NOMO-1 treated with DMSO at 0.1 percent for 48 hours (cell line): ENCODE measurements at regions not wholly inside any gene's neighbourhood (a gene's known extent, or its start where the extent isn't known, plus 50 kb on each side); places are given as distances from the start of the nearest gene placed in this dataset.
"Not testable (repeated sequence)": the region's sequence is repeated elsewhere in the genome, so short reads cannot be mapped to it uniquely, and the experiment has no call there.

Experiments used
- DNase-seq: peaks from one replicate; lab custom pipeline; 2025; ENCODE audit not compliant: unreplicated experiment; lab: John Stamatoyannopoulos, UW

GRCh38 chr18:38284972-38285371 lies 719.4 kb upstream of the CELF4 start:
- DNase-seq: no peak

- DNase-seq: no peak
These were observed 697.5 kb upstream of the CELF4 start for GRCh38 chr18:38263066-38263465.

DNA sequence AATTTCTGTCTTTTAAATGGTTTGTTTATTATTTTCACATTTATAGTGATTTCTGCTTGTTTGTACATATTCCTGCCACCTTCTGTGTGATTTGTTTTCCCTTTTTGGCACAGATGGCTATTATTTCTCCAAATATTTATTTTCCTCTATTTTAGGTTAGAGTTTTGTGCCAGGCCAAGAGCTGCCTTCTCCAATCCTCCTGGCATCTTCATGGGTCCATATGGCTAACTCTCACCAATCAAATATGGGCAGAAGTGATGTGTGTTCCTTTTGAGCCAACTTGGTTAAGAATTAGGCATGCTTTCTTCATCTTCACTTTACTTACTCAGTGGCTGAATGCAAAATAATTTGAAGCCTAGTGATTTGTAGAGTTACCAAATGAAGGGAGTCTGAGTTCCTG lies 697.1 kb upstream of the CELF4 start:
- no peak for DNase-seq

DNA sequence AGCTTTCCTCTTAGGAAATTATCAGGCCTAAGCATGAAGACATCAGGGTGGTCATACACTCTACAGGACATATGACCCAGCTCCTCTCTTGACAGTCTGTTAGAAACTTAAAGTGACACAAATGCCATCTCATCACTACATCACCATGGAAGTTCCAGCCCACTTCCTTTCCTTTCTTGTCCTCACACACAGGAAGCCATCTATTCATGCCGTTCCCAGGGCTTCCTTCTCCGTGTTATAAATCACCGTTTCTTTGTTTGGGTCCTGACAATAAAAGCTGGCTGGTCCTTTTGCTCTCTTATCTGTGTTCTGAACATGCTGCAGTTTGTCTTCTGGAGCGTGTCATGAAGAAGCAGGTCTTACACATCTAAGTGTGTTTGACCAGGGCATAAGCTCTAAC lies 692.1 kb upstream of the CELF4 start:
- no peak for DNase-seq

- DNase-seq: no peak
These were observed 690.8 kb upstream of the CELF4 start for GRCh38 chr18:38256366-38256765.

GRCh38 chr18:38250971-38251370 lies 685.4 kb upstream of the CELF4 start:
- DNase-seq: no peak

DNA sequence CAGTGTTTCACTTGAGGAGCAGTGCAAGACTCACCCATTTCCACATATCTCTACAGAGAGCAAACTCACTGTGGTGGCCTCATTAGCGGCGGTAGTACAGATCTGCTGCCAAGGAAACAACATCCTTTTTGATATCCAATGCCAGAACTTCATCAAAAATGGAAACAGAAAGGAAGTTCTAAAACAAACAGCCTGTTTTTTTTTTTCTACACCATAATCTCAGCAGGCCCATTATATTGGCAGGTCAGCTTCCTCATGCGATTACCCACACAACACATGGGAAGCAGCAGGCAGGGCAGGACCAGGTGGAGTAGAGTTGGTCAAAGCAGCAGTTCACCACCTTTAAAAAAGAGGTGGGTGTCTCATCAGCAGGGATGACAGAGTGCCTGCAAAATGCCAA lies 678.9 kb upstream of the CELF4 start:
- DNase-seq: no peak

DNA sequence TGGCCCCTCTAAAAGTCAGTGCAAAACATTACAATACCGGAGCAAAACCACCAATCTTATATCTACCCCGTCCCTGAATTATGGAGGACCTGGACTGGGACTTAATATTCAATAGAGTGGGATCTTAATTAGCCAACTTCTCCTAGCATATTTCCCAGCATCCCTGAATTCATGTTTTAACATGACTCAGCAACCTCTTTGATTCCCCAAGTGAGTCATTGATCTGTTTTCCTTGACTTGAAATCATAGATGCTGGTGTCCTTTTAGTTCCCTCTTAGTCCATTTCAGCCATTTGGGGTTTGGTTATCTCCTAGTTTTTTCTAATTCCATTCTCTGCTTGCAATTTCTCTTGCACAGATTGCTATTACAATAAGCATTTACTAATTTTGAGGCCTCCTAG lies 677.7 kb upstream of the CELF4 start:
- no peak for DNase-seq

DNA sequence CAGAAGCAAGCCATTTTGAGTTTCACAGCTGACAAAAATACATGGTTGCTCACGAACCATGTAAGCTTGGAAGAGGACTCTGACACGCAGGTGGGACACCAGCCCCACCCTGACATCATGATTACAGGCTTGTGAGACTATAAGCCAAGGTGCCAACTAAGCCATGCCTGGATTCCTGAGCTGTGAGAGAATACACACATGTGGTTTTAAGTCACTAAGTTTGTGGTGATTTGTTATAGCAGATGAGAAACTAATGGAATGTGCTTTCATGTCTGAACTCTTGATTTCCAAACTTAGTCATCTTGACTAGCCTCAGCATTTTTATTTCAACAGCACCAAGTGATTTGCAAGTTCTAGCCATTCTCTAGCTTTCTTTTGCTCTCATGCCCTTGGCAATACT lies 676.1 kb upstream of the CELF4 start:
- DNase-seq: no peak

DNA sequence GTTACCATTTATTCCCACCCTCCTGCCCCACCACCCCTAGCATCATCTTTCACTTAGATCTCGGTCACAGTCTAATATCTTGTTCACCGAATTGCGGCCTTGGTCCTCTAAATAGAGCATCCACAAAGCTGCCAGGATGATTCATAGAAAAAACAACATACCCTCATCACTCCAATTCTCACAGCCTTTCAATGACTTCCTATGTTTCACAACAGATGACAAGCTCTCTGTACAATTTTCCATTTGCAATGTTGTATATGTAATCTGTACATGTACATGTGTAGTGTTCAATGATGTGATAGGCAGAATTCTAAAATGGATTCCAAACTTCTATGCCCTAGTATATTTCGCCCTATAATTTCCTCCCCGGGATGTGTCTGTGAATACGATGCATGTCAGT lies 675.6 kb upstream of the CELF4 start:
- DNase-seq: no peak

DNA sequence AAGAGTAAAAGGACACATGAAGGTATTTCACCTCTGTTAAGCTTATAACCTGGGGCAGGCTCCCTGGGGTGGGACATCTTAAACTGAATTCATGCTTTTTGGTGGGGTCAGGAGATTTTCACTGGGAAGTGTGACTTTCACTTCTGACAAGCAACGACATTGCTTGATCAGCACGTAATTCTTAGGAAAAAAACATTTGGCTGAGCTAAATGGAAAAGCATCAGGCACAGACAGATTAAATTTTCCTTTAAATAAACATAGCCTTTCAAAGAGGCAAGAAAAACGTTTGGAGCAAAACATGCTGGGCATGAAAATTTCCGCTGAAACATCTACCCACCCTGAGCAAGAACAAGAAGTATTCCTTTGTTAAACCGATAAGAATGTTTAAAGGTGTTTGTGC lies 674.0 kb upstream of the CELF4 start:
- no peak for DNase-seq

DNA sequence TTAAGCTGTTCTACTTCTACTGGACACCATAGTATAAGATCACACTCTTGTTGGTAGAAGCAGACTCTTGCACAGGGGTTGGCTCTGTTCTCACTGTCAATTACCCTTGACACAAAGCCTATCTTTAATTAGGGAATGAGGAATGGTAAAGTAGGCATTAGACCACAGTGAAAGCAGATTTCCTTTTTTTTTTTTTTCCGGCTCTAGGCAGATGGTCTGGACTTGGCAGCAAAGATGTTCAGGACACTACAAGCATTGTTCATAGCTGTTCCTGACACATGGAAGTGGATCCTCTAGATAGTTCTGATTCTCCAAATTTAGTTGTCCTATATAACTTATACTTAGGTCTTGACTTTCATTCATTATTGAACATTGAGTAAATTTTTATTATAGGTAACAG lies 672.2 kb upstream of the CELF4 start:
- DNase-seq: no peak

DNA sequence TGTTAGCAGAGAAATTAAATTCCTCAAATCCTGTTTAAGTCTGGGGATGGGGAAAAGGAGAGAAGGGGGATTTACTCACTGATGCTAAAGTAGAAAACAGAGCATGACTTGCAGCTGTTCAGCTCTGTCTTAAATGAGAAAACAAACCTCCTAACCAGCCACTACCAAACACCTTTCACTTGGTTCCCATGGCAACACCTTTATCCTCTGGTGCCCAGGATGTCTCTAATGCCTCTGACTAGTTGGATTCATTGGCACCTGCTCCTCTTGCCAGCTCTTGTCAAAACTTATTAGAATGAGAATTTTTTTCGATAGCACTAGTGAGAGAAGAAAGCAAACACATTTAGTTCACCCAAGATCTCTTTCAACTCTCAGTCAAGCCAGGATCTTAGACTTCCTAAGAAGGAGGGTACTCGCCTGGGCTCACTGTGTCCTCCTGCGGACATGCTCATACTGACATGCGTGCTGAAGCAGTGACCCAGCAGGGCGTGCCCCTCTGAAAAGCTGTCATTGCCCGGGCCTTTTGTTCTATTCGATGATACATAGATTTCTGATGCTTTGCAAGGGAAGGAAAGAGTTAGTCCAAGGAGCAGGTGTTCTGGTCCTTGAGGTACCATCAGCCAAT lies 656.0 kb upstream of the CELF4 start:
- no peak for DNase-seq

- no peak for DNase-seq
These were observed 633.4 kb upstream of the CELF4 start for GRCh38 chr18:38198956-38199355.

- no peak for DNase-seq
These were observed 632.9 kb upstream of the CELF4 start for GRCh38 chr18:38198526-38198925.

GRCh38 chr18:38186491-38186890 lies 620.9 kb upstream of the CELF4 start:
- DNase-seq: no peak

DNA sequence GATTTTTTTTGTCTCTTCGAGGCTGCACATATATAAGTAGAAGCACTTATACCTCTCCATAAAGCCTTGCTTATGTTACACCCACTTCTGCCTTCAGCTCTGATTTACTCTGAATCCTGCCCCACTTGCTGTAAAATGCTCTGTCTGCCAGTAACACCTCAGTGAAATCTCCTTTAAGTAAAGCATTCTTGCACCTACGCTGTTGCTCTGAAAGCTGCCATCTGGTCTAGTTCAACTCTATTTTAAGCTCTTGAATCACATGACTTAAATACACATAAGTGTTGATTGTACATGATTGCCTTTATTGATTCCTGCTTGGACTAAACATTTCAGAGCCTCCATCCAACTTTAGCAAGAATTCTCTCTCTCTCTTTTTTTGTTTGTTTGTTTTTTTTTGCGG lies 609.0 kb upstream of the CELF4 start:
- no peak for DNase-seq

DNA sequence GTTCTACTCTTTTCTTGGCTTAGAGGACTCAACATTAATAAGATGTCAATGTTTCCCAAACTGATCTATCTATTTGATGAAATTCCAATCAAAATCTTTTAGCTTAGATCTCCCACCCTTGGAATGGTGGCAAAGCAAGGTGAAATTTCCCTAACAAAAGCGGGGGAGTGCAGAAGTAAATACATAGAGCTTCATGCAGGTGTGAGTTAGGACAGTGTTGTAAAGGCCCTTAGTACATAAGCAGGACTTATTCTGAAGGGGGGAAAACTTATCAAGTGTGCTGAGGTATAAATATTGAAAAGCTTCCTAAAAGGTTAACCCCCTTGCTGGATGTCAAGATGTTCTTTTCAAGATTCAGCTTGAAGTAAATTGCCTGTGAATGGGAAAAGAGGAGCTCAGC lies 608.6 kb upstream of the CELF4 start:
- DNase-seq: no peak

- no peak for DNase-seq
These were observed 605.2 kb upstream of the CELF4 start for GRCh38 chr18:38170845-38171244.

DNA sequence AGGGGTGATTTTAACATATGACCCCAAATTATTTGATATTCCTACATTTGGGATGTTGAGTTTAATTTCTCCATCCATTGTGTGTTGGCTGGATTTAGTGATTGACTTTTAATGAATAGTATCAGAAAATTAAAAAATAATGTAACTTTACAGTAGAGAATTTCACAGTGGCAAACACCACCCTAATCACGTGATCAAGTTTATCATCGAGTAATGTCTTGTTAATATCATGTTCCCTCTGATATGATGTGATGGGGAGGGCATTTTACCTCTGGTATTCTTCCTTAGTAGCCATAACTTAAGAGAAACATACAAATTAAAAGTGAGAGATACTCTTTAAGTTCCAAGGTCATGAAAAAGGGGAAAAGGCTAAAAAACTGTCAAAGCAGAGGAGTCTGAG lies 602.0 kb upstream of the CELF4 start:
- DNase-seq: no peak

DNA sequence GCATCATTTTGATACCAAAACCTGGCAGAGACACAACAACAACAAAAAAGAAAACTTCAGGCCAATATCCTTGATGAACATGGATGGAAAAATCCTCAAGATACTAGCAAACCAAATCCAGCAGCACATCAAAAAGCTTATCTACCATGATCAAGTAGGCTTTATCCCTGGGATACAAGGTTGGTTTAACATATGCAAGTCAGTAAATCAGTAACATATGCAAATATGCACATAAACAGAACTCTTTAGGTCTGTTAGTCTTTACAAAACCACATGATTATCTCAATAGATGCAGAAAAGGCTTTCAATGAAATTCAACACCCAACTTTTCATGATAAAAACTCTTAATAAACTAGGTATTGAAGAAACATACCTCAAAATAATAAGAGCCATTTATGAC lies 587.5 kb upstream of the CELF4 start:
- not testable (repeated sequence) for DNase-seq

GRCh38 chr18:38116716-38117115 lies 551.1 kb upstream of the CELF4 start:
- DNase-seq: no peak

DNA sequence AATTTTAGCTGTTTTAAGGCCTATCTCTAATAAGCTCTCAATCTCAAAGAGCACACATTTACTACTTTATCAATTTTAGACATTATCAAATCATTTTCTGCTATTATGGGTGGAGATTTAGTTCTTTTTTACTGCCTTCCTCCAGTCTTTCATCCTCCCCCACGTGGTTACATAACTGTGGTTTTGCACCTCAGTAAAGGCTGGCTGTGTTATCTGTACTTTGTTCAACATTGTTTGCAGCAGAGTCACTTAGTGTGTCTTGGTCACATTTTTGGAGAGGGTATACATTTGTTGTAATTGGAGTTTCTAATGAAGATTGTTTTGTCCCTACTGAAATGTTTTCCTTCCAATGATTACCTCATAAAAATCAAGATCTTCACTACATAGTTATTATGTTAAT lies 549.6 kb upstream of the CELF4 start:
- DNase-seq: no peak

DNA sequence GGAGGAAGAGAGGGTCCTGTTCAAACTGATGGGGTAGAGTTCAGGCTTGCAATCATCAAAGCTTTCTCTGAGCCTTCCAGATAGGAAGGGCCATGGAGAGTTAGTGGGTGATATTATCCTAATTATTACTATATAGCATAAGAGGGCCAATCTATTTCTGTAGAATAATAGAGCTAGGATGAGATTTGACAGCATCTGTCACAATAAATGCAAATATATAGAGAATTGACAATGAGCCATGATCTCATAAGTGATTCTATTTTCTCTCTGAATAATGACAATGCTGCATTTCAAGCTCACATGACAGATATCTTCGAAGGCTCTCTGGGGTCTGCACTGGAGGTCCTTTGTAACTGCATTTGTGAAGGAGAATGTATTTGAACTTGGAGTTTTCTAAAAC lies 521.9 kb upstream of the CELF4 start:
- no peak for DNase-seq
